NOMO-1 treated with dmso at 0.1 percent for 144 hours (cell line): ENCODE measurements at regions not wholly inside any gene's neighbourhood (a gene's known extent, or its start where the extent isn't known, plus 50 kb on each side); places are given as distances from the start of the nearest gene placed in this dataset.

Experiments
- DNase-seq: peaks from one replicate; lab custom pipeline; 2025; ENCODE audit not compliant: unreplicated experiment; lab: John Stamatoyannopoulos, UW

GRCh38 chr2:64825831-64826491, 163.2 kb upstream of the SLC1A4 start:
- DNase-seq: no peak

GRCh38 chr2:64826703-64827102, 162.5 kb upstream of the SLC1A4 start:
- DNase-seq: no peak

- no peak for DNase-seq
Observed at GRCh38 chr2:64828261-64828660, 160.9 kb upstream of the SLC1A4 start.

- DNase-seq: no peak
Observed at GRCh38 chr2:64829525-64829924, 159.7 kb upstream of the SLC1A4 start.

GRCh38 chr2:64831134-64831976, 157.8 kb upstream of the SLC1A4 start:
- DNase-seq: peak; percentile 78

- no peak for DNase-seq
Observed at GRCh38 chr2:64831977-64832328, 157.2 kb upstream of the SLC1A4 start.

GRCh38 chr2:64832936-64833335, 156.3 kb upstream of the SLC1A4 start:
- DNase-seq: no peak

- no peak for DNase-seq
Observed at GRCh38 chr2:64836566-64836965, 152.6 kb upstream of the SLC1A4 start.

GRCh38 chr2:64837116-64837731, 152.0 kb upstream of the SLC1A4 start:
- no peak for DNase-seq

GRCh38 chr2:64837925-64838641, 151.1 kb upstream of the SLC1A4 start:
- DNase-seq: peak; percentile 82

- DNase-seq: no peak
Observed at GRCh38 chr2:64838817-64839216, 150.4 kb upstream of the SLC1A4 start.

GRCh38 chr2:64839844-64840243, 149.4 kb upstream of the SLC1A4 start:
- DNase-seq: peak; percentile 29

- DNase-seq: no peak
Observed at GRCh38 chr2:64840426-64840881, 148.7 kb upstream of the SLC1A4 start.

- peak; percentile 44 for DNase-seq
Observed at GRCh38 chr2:64841461-64841860, 147.7 kb upstream of the SLC1A4 start.

GRCh38 chr2:64842030-64842429, 147.2 kb upstream of the SLC1A4 start:
- no peak for DNase-seq

GRCh38 chr2:64844087-64844486, 145.1 kb upstream of the SLC1A4 start:
- no peak for DNase-seq

- DNase-seq: no peak
Observed at GRCh38 chr2:64845273-64845905, 143.8 kb upstream of the SLC1A4 start.

GRCh38 chr2:64846177-64846576, 143.0 kb upstream of the SLC1A4 start:
- DNase-seq: no peak

- no peak for DNase-seq
Observed at GRCh38 chr2:64847930-64848329, 141.3 kb upstream of the SLC1A4 start.

GRCh38 chr2:64848363-64848762, 140.8 kb upstream of the SLC1A4 start:
- no peak for DNase-seq

GRCh38 chr2:64848945-64849344, 140.3 kb upstream of the SLC1A4 start:
- no peak for DNase-seq
